ENCODE measurements at regions not wholly inside any gene's neighbourhood (a gene's known extent, or its start where the extent isn't known, plus 50 kb on each side); places are given as distances from the start of the nearest gene placed in this dataset.

DNA sequence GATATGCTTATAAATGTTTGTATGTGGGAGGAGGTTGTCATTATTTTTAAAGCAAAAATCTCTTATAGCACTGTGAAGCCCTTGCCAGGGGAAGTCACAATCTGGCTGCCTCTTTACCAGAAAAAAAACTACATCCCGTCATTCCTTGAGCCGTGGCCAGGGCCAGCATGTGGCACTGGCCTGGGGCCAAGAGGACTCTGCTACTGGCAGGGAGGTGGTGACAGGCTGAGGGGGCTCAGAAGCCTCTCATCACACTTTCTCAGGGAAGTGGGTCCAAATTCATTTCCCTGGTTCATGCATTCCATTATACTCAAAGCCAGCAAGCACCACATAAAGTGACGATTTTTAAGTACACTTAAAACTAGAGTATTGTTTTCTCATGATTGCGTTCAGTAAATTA is 457.3 kb downstream of the ZNF608 start:
- TF ChIP-seq, protein P1, sequence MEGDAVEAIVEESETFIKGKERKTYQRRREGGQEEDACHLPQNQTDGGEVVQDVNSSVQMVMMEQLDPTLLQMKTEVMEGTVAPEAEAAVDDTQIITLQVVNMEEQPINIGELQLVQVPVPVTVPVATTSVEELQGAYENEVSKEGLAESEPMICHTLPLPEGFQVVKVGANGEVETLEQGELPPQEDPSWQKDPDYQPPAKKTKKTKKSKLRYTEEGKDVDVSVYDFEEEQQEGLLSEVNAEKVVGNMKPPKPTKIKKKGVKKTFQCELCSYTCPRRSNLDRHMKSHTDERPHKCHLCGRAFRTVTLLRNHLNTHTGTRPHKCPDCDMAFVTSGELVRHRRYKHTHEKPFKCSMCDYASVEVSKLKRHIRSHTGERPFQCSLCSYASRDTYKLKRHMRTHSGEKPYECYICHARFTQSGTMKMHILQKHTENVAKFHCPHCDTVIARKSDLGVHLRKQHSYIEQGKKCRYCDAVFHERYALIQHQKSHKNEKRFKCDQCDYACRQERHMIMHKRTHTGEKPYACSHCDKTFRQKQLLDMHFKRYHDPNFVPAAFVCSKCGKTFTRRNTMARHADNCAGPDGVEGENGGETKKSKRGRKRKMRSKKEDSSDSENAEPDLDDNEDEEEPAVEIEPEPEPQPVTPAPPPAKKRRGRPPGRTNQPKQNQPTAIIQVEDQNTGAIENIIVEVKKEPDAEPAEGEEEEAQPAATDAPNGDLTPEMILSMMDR (conservative IDR thresholded peaks at IDR 0.05 in 1 of 2, IDR thresholded peaks at IDR 0.05 in 1 of 2; ENCODE audit: low read depth in 1 of 2, low read length in 2 of 2): no peak
- no peak for TF ChIP-seq EZH2 (IDR thresholded peaks at IDR 0.05; ENCODE audit: low read length, missing control alignments)

DNA sequence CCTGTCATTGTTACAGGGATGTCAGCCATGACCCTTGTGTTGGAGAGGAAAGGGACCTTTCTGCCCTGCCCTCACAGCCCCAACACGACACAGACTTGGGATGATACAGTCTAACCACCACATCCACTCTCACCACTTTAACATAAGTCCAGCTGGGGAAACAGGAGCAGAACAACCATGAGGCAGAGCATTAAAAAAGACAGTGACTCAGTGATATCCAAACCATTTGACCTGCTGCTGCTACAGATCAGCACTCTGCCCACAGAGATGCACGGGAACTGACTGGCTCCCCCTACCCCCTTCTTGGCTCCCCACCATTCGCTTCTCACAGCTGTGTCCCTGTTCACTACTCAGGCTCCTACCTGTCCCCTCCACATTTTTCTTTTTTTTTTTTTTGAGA is 458.6 kb downstream of the ZNF608 start:
- Histone ChIP-seq H3K4me1 (ENCODE audit: control insufficient read depth, extremely low read depth, insufficient read depth, low read length) (no peaks in the 10 kb centered on the region), H2AFZ (ENCODE audit: low read length) (no peak overlapping the region), H3K36me3 (ENCODE audit: control insufficient read depth, insufficient read depth, low read length) (no peaks in the 10 kb centered on the region), H3K4me2 (ENCODE audit: extremely low read depth, insufficient read depth, low read length) (no peak overlapping the region), H3K79me2 (ENCODE audit: control insufficient read depth, insufficient read depth, low read length) (no peaks in the 10 kb centered on the region), H3K9me3 (ENCODE audit: control insufficient read depth, insufficient read depth, low read depth, low read length) (no peaks in the 10 kb centered on the region), H3K27me3 (ENCODE audit: control insufficient read depth, insufficient read depth, low read length) (no peaks in the 10 kb centered on the region), H3K27ac (ENCODE audit: insufficient read depth, low read length) (no peak overlapping the region), H3K4me3 (replicated peaks in 1 of 4; ENCODE audit: control extremely low read depth in 1 of 4, insufficient read depth in 1 of 4, low read depth in 3 of 4, low read length in 4 of 4) (no peak overlapping the region), H4K20me1 (ENCODE audit: control insufficient read depth, extremely low read depth, insufficient read depth, low read length) (no peaks in the 10 kb centered on the region), H3K9ac (ENCODE audit: insufficient read depth, low read length) (no peak overlapping the region)
- peak in 1 of 2 donors; percentile 16 for DNase-seq (ENCODE audit: low read depth in 2 of 2)
- TF ChIP-seq, protein P1 (conservative IDR thresholded peaks at IDR 0.05 in 1 of 2, IDR thresholded peaks at IDR 0.05 in 1 of 2; ENCODE audit: low read depth in 1 of 2, low read length in 2 of 2): no peak
- TF ChIP-seq EZH2 (IDR thresholded peaks at IDR 0.05; ENCODE audit: low read length, missing control alignments): no peak

More for the DNA sequence above, 457.3 kb downstream of the ZNF608 start:
- no peaks in the 10 kb centered on the region for H3K4me1 ChIP-seq (ENCODE audit: control insufficient read depth, extremely low read depth, insufficient read depth, low read length)
- H3K27me3 ChIP-seq (ENCODE audit: control insufficient read depth, insufficient read depth, low read length): no peaks in the 10 kb centered on the region
- no peaks in the 10 kb centered on the region for H3K36me3 ChIP-seq (ENCODE audit: control insufficient read depth, insufficient read depth, low read length)
- no peaks in the 10 kb centered on the region for H3K79me2 ChIP-seq (ENCODE audit: control insufficient read depth, insufficient read depth, low read length)
- H3K9me3 ChIP-seq (ENCODE audit: control insufficient read depth, insufficient read depth, low read depth, low read length): no peaks in the 10 kb centered on the region
- H3K4me2 ChIP-seq (ENCODE audit: extremely low read depth, insufficient read depth, low read length): no peak overlapping the region
- H4K20me1 ChIP-seq (ENCODE audit: control insufficient read depth, extremely low read depth, insufficient read depth, low read length): no peaks in the 10 kb centered on the region
- DNase-seq (ENCODE audit: low read depth in 2 of 2): no peak
- no peak overlapping the region for H3K4me3 ChIP-seq (replicated peaks in 1 of 4; ENCODE audit: control extremely low read depth in 1 of 4, insufficient read depth in 1 of 4, low read depth in 3 of 4, low read length in 4 of 4)
- no peak overlapping the region for H3K27ac ChIP-seq (ENCODE audit: insufficient read depth, low read length)
- no peak overlapping the region for H3K9ac ChIP-seq (ENCODE audit: insufficient read depth, low read length)
- no peak overlapping the region for H2AFZ ChIP-seq (ENCODE audit: low read length)

DNA sequence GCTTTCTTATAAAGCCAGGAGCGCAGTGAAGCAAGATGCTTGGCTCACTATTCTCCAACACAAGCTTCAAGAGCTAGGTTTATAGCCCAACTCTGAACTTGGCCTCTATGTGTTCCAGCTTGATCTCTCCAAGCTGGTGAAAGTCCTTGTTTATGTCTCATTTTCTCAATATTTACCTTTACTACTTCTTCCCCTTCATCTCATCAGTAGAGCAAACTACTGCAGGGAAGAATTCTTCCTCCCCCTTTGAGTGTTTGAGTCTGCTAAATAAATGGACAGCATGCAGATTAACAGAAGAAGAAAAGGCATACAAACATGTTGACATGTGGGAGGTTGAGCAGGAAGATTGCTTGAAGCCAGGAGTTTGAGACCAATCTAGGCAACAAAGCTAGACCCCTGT is 460.7 kb downstream of the ZNF608 start:
- no peak for TF ChIP-seq EZH2 (IDR thresholded peaks at IDR 0.05; ENCODE audit: low read length, missing control alignments)
- TF ChIP-seq, protein P1 (conservative IDR thresholded peaks at IDR 0.05 in 1 of 2, IDR thresholded peaks at IDR 0.05 in 1 of 2; ENCODE audit: low read depth in 1 of 2, low read length in 2 of 2): no peak
- no peak overlapping the region for H2AFZ ChIP-seq (ENCODE audit: low read length)
- H3K79me2 ChIP-seq (ENCODE audit: control insufficient read depth, insufficient read depth, low read length): no peaks in the 10 kb centered on the region
- no peaks in the 10 kb centered on the region for H4K20me1 ChIP-seq (ENCODE audit: control insufficient read depth, extremely low read depth, insufficient read depth, low read length)
- no peak overlapping the region for H3K4me3 ChIP-seq (replicated peaks in 1 of 4; ENCODE audit: control extremely low read depth in 1 of 4, insufficient read depth in 1 of 4, low read depth in 3 of 4, low read length in 4 of 4)
- no peaks in the 10 kb centered on the region for H3K4me1 ChIP-seq (ENCODE audit: control insufficient read depth, extremely low read depth, insufficient read depth, low read length)
- no peak for DNase-seq (ENCODE audit: low read depth in 2 of 2)
- no peaks in the 10 kb centered on the region for H3K27me3 ChIP-seq (ENCODE audit: control insufficient read depth, insufficient read depth, low read length)
- H3K9ac ChIP-seq (ENCODE audit: insufficient read depth, low read length): no peak overlapping the region
- no peaks in the 10 kb centered on the region for H3K9me3 ChIP-seq (ENCODE audit: control insufficient read depth, insufficient read depth, low read depth, low read length)
- no peak overlapping the region for H3K27ac ChIP-seq (ENCODE audit: insufficient read depth, low read length)
- no peaks in the 10 kb centered on the region for H3K36me3 ChIP-seq (ENCODE audit: control insufficient read depth, insufficient read depth, low read length)
- no peak overlapping the region for H3K4me2 ChIP-seq (ENCODE audit: extremely low read depth, insufficient read depth, low read length)

Measured in fibroblast of lung (primary cell).